Umbilical cord (tissue), 1 donor: ENCODE measurements at regions not wholly inside any gene's neighbourhood (a gene's known extent, or its start where the extent isn't known, plus 50 kb on each side); places are given as distances from the start of the nearest gene placed in this dataset.
A peak's percentile ranks its signal among the peaks of the same experiment; 100 is the strongest.

Experiments used
- DNase-seq: peaks from one replicate; pipeline ENCODE4 v3.0.0-alpha.2; 2015; ENCODE audit warnings: low spot score

DNA sequence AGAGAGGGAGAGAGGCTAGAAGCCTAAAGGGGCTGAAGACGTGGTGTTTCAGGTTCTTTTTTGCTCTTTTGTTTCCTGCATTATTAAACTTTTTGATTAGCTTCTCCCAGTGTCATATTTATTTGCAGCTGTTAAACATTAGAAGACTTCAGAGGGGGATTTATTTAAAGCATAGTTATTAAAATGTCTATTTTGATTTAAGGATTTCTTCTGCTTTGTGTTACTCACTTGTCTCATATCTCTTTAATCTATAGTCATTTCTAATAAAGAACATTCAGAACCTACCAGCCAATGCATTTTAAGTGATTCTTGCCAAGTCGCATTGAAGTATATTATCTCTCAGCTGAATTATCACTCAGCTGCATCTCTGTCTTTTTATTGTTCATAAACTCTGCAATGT is 152.0 kb upstream of the DYRK2 start:
- peak; percentile 71 for DNase-seq

DNA sequence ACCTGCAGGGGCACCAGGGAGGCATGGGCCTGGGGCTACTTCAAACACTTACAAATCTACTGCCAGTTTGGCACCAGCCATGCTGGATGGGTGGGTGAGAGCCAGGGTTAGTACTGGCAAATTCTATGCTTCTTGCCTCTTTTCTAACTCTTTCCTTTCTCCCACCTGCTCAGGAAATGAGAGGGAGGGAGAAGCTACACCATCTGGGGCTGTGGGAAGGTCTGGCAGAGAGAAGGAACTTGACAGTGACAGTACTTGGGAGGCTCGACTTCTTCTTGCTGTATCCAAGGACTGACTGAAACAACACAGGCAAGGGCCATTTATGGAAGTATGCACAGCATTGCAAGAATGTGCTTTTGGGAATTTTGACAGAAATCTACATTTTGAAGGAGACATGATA is 149.6 kb upstream of the DYRK2 start:
- DNase-seq = peak; percentile 29

DNA sequence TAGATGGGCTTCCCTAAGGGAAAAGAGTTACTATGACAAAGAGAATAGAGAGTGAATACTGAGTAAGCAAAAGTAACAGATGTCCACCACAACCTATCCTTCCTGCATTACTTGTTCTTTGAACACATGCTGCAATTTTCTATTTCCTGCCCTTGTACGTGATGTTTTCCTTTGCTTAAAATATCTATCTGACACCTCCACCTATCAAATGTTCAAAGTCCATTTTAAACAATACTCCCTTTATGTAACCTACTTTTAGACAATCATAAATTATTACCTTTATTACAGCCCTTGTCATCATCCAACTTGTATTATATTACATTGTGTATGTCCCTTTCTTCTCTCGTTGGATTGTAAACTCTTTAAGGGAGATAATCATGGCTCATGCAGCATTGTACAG is 147.2 kb upstream of the DYRK2 start:
- DNase-seq = no peak

DNA sequence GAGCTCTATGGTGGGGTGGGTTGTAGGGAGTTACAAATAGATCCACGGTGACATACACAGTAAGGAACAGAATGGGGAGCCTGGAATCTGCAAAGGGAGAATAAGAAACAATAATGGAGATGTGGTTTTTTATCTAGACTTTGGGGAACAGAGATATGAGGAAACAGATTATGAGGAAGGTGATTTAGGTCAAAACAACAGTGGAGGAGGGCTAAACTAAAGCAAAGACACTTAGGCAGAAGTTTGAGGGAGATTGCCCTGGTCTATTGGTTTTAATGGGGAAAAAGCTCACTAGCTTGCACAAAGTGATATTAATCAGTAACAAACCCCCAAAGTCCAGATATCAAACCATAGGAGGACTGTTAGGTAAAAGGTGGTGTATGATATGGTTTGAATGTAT is 144.5 kb upstream of the DYRK2 start:
- DNase-seq = no peak

DNA sequence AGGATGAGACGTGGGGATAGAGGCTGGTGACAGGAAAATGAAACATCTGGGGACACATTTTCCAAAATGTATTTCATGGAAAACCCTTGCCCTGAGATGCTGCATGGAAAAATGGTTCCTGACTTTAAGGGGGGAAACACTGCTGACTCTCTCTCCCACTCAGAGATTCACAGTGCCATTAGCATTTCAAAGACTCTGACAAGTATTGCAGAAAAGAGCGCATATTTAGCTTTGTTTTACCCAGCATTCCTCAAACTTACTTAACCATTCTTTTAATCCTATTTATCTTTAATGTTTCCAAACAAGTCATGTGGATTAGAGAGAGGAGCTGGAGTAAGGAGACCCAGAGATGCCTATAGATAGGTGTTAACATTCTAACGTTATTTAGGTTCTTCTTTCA is 141.8 kb upstream of the DYRK2 start:
- DNase-seq = no peak

DNA sequence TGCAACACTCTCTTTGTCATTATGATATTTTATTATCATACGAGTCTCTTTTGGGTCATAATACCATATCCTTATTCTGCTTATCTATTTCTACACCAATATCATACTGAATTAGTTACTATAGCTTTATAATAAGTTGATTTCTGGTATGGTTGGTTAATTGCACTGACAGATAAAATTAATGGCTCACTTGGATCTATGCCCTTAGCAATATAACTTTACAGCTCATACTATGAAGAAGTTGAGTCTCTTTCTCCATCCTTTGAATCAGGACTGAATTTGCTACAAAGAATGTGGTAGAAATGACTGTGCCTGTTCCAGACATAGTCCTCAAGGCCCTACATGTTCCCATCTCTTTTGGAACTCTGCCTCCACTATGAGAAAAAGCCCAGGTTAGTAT is 139.7 kb upstream of the DYRK2 start:
- no peak for DNase-seq

DNA sequence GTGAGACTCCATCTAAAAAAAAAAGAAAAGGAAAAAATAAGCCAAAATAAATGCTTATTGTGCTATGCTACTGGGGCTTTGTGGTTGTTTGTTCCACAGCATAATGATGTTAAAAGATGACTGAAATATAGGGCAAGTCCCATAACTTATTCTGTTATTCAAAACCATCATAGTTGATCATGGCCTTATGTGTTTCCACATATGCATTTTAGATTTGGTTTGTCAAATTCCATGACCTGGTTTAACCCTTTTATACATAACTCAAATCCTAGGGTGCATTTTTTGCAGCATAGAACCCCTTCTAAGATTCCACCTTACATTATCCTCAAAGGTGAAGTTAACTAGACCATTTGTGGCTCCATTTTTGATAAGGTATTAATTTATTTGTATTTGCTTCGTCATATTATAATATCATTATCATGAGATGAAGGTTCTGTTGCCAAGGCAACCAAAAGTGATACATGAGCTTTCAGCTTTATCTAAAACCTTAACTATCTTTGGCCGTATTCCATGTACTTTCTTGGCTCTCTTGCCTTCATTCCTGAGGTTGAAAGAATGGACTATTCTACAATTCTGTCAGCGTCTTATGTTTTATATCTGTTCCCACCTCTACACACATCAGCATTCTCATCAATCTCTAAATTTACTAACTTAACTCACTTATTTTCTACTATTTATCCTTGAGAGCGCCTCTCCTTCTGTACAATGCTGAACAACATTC is 138.7 kb upstream of the DYRK2 start:
- DNase-seq = peak; percentile 64

DNA sequence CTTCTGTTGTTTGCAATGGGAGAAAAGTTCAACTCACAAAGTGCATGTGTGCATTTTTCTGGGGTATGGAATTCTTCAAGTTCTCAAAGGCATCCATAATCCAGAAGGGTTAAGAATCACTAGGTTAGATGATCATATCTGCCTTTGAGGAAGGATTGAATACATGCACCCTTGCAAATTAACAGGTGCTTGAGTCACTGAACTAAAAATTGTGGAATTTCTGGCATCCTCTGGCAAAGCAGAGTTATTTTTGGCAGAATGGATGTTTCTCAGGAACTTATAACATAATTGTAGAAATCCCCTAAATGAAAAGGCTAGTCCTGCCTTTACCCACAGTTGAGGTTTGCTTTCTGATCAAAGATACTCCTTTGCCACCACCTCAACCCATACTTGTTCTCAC is 136.5 kb upstream of the DYRK2 start:
- DNase-seq = no peak

DNA sequence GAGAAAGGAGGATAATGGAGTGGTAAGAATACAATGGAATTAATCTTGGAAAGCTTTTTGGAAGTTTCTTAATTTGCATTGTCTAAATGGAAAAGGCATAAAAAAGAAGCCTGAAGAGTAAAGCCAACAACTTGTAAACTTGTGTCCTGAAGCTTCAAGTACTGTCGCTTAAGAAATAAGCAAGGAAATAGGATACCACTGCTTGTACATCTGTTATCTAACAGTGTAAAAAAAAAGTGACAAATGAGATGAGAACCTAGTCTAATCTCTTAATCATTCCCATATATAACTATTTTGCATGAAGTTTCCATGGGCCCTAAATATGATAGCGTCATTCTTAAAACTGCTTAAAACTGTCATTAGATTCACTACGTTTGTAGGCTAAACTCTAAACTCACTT is 134.0 kb upstream of the DYRK2 start:
- peak; percentile 19 for DNase-seq

DNA sequence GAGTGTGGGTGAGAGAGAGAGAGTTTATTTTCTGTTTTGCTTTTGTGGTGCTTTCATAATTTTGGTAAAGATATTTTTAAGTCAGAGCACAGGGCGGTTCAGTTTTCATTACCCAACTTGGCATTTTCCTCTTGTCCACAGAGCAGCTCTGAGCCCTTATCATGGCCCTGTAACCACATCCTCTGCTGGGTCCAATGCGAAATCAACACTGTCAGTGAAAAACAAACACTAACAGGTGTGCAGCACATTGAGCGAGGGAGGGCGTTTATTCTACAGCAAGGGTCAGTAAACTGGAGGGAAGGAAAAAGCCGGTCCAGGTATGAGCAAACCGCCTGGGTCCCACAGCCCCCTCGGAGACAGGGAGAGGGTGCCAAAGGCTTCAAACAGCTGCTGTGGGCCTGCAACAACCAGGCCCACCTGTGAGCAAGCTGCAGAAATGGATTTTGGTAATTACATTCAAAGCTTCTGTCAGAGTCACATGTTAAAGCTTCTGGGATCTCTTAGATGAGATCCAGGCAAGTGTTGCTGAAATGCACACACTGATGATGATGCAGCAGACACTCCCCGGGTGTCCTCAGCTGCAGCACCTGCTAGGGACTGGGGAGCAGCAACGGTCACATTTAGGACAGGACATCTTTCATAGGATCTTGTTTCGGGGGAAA is 132.7 kb upstream of the DYRK2 start:
- DNase-seq = no peak

DNA sequence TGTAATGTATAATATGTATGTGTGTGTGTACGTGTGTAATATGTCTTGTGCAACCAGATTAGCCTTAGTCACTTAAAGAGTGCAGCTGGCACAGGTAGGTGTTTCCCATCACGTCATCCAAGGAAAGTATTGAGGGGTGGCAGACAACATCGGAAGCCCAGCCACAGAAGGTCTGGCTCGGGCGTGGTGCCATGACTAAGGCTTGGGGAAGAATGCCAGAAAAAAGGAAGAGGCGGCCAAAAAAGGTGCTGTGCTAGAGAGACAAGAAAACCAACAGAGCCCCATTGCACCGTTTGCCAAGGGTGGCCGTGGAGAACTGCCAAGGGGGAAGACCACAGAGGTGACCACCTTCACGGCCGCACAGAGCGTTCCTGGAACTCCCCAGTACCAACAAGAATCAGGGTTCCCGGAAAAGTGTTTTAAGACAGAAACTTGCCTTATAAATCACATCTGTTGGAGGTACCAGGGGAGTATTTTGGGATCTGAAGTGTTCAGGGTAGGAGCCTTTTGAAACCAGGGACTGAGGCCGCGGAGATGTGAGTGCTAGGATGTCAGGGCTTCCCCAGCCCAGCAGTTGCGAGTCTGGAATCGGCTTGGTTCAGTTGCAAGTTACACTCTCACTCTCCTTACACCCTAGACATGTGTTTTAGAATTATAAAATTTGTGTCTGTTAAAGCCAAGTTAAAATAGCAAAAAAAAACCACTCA is 131.2 kb upstream of the DYRK2 start:
- no peak for DNase-seq

DNA sequence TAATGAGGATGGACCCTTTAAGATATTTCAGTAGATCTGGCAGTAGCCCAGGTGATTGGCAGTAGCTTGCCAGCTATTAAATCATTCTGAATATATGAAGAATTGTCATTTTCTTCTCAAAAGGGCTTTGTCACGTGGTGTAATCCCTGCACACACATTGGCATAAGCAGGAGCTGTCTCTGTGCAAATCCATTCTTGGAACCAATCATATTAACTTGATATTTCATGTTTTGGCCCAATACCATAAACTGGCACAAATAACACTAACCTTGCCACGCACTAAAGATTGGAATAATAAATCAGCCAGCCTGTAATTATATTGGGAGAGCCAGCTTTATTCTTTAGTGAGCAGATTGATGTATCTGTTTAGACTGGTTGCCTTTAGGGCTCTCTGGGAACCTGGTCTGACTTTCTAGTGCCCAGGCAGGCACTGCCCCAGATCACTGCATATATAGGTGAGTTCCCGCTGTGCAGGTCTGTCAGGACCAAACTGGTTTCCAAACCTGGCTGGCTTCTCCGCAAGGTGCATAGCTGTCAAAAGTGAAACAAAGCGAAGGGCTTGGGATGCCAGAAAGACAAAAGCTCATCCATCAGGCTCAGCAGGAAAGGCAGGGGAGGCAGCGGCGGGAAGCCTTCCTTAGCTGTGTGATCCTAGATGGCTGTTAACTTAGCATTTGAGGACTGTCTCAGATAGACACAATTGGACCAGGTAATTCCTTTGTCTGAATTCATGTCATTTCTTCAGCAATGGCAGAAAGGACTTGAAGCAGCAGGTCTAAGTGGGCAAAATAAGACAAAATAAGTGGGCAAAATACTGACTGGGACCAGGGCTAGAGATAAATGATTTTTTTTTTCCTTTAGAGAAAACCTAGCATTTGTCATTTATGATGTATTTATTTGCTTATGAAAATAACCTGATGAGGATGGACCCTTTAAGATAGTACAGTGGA is 128.8 kb upstream of the DYRK2 start:
- peak; percentile 42 for DNase-seq

DNA sequence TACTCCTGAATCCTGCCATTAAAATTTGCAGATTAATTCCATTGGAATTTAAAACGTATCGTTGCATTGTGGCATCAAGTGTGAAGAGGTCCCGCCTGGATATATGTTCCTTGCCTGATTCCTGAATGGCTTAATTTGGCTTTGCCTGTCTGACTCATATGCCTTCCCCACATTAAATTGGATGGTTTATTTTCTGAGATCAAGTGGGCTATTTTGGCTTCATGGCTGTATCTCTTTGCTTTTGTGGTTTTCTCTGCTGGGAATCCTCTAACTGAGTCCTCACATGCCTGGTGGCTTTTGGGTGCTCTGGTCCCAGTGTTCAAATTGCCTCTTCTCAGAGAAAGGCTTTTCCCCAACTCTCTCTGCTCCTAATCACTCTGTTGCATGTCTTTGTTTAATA is 127.9 kb upstream of the DYRK2 start:
- DNase-seq = peak; percentile 27

DNA sequence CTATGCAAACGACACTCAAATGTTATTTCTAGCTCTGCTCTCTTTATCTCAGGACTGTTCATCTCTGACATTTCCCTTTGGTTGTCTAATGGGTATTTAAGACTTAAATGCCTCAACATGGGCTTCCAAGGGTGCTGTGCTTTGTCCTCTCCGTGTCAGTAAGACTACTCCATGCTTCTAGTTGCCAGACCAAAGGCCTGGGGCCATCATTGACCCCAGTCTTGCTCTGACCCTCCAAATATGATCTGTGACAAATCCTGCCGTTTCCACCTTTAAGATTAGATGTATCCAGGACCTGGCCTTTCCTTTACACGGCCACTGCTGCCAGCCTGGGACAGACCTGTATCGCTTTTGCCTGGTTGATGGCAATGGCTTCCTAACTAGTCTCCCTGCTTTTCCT is 126.3 kb upstream of the DYRK2 start:
- no peak for DNase-seq

DNA sequence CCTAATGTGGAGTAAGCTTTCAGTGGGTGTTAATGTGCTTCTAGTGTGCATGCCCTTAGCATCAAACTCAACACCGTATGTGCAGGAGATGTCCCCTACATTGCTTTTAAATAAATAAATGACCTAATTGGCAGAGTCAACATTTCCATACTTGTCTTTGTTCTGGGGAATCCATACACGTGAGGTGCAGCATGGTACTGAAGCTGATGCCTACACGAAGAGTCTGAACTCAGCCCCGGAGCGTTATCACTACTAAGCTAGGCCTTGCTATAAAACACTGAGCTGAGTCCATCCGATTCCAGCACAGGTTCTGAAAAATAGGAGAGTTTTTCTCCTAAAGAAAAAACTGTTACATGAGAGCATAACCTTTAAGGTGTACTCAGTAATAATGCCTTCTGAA is 125.0 kb upstream of the DYRK2 start:
- DNase-seq = no peak

DNA sequence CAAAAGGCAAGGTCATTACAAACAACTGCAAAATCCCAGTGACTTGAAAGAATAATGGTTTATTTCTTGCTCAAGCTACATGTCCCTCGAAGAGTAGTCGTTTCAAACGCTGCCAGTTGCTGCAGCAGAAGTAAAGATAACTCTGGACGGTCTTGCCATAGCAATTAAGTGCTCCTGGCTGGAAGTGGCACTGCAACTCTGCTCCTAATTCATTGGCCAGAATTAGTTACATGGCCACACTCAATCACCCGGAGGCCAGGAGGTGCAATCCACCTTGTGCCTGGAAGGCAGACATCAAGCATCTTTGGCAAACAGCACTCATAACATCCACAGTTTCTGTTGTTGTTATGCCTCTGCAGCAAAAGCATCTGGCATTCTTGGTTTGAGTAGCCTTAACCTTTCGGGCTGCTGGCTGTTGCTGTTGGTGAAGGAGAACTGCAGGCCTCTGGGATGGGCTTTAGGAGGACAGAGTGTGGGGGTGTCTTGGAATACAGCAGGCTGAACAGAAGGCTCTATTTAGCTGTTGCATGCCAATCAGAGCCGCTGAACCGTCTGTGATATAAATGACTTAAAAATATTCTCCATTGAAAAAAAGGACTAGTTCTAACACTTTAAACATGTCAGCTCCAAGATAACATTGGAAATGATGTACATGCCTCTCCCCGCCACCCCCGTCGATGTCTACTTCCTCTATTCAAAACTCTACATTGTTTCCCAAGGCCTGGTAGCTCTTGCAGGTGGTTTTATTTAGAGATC is 123.5 kb upstream of the DYRK2 start:
- DNase-seq = no peak

DNA sequence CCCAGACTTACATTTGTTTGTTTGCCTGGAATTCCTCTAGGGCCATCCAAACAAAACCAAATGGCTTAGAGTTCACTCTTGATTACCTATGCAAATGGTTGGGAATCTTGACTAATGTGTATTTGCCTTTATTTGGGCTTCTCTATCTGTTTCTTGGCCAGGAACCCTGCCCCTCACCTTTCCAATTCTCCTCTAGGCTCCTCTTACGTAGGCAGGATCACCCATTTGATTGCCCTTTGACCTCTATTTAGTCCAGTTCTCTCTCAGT is 123.0 kb upstream of the DYRK2 start:
- DNase-seq = no peak

DNA sequence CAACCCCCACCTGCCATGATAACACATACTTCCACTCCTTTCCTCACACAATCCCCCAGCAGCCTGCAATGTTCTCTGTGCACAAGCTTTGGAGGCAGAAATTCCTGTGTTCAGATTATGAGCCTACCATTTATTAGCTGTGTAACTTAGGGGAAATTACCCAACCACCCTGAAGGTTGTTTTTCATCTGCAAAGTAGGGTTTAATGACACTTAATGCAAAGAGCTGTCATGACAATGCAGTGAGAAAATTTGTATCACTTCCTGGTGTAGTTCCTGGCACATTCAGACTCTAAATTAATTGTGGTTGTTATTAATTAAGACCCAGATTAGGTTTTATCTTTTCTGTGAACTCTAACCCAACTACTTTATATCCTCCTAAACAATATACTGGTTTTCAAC is 122.4 kb upstream of the DYRK2 start:
- DNase-seq = no peak

DNA sequence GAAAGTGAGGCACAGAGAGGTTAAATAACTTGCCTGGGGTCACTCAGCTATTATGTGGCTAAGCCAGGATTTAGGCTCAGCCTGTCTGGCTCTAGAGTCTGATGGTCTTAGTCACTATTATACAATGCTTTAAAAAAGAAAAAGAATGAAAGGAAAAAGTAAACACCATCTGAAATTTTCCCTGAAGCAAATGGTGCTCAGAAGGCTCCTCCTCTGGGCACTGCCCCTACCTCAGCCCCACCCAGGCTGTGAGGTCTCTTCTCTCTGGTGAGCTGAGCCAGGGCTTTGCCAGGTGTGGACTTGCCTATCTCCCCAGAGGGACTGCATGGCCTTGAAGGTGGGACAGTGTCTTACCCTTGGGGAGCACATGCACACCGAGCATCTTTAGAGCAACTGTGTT is 117.5 kb upstream of the DYRK2 start:
- DNase-seq = no peak

DNA sequence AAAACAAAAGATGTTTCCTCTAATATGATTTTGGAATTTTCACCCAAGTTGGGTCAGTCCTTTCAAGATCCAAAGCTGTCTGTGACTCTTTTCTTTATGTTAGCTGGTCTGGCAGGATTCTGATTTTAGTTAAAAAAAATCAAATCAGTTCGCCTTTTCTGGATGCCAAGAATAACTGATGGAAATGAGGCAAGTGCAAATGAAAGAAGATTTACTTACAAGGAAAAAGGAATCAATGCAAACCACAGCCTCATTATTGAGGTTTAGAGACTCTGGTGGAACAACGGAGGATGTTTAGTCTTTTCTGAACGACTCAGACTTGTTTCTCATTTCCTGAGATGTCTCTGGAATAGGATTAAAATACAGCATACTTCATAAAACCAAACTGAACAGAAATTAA is 117.0 kb upstream of the DYRK2 start:
- no peak for DNase-seq

DNA sequence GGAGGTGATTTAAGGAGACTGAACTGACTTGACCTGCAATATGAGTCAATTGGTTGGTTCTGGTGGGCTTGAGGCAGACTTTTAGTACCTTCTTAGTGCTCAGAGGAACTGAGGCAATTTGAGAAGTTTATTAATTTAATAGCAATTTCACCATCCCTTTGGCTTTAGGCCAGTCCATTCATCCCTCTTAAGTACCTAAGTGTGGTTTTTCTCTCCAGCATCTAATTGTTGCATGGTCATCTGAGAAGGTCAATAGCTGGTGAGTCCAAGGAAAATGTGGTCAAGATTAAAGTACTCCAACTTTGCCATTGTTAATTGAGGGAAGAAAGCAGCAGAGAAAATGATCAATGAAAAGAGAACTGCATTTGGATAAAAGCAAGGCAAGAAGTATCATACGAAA is 115.4 kb upstream of the DYRK2 start:
- no peak for DNase-seq

DNA sequence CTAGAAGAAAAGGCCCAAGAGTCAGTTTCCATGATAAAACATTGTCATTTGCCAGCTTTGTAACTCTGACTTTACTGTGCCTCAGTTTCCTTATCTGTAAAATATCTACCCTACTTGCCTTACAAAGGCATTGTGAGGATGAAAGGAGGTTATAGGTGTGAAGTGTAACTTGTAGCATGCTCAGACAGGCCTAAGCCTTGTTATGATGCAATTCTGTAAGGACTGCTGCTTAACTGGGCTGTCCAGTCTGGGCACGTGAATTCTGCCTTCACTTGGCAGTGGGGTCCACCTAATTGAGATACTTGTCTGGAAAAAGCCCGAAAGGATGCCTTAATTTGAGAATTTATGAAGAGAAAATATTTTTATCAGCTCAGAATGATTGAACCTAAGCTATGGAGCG is 114.5 kb upstream of the DYRK2 start:
- no peak for DNase-seq
